Activated naive CD4-positive, alpha-beta T cell treated with anti-CD3 and anti-CD28 coated beads, Interleukin-2, amount 10 ng/mL, durations not matched to agents 7 days and 5 days (primary cell): ENCODE measurements at regions not wholly inside any gene's neighbourhood (a gene's known extent, or its start where the extent isn't known, plus 50 kb on each side); places are given as distances from the start of the nearest gene placed in this dataset.

Experiments used
- CTCF ChIA-PET: fragments of 350-600 bp; sonication (Branson Sonifier 250); formaldehyde crosslinking; loops from one replicate; lab custom pipeline; 2021; ENCODE audit warnings: antibody characterized with exemption; lab: Charles Lee
- DNase-seq: peaks from one replicate; pipeline ENCODE4 v3.0.0-alpha.2; 2020
- H3K27ac Mint-ChIP-seq: one replicate; pipeline ENCODE4 v1.8.0; 2021; ENCODE audit warnings: mild to moderate bottlenecking, moderate library complexity, mixed read lengths
- H3K27me3 Mint-ChIP-seq: one replicate; pipeline ENCODE4 v1.8.0; 2021; ENCODE audit warnings: mild to moderate bottlenecking, mixed read lengths
- H3K36me3 Mint-ChIP-seq: one replicate; pipeline ENCODE4 v1.8.0; 2021; ENCODE audit warnings: mixed read lengths
- H3K4me1 Mint-ChIP-seq: one replicate; pipeline ENCODE4 v1.8.0; 2021; ENCODE audit warnings: mixed read lengths
- H3K4me3 Mint-ChIP-seq: one replicate; pipeline ENCODE4 v1.8.0; 2021; ENCODE audit warnings: mild to moderate bottlenecking, moderate library complexity, mixed read lengths
- H3K9me3 Mint-ChIP-seq: one replicate; pipeline ENCODE4 v1.8.0; 2021; ENCODE audit warnings: mixed read lengths

DNA sequence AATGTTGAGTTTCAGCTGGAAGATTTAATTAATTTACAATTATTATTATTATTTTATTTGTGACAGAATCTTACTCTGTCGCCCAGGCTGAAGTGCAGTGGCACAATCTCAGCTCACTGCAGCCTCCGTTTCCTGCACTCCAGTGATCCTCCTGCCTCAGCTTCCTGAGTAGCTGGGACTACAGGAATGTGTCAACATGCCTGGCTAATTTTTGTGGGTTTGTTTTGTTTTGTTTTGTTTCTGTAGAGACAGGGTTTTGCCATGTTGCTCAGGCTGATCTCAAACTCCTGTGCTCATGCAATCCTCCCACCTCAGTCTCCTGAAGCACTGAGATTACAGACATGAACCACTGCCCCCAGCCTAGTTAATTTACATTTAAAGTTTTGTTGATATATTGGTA is 93.8 kb upstream of the MEOX2 start:
- Mint-ChIP-seq H3K9me3 (no peaks in the 10 kb centered on the region), H3K27ac (no peak overlapping the region)
- CTCF ChIA-PET, result no interaction called here

DNA sequence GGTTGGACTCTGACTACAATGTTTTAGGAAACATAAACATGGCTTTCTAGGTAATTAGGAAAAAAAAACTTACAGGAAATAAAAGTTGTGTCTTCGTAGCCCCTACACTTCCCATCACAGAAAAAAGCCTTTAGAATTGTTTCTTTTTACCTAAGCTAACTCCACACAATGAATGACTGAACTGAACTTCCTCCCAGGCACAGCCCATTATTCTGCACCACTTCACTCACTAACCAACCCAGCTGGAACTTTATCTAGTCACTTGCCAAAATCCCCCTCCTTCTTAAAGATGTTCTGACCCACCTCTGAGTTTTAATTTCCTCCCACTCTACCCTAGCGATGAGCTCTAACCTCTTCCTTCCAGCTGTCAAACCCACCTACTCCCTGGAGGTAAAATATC is 91.7 kb upstream of the MEOX2 start:
- Mint-ChIP-seq H3K36me3 (no peaks in the 10 kb centered on the region), H3K4me3 (no peak overlapping the region), H3K9me3 (no peaks in the 10 kb centered on the region), H3K27me3 (no peaks in the 10 kb centered on the region), H3K27ac (no peak overlapping the region), H3K4me1 (no peaks in the 10 kb centered on the region)
- CTCF ChIA-PET, result no interaction called here
- no peak for DNase-seq

More for the DNA sequence above, 93.8 kb upstream of the MEOX2 start:
- Mint-ChIP-seq H3K4me3 (no peak overlapping the region), H3K36me3 (no peaks in the 10 kb centered on the region), H3K4me1 (no peaks in the 10 kb centered on the region), H3K27me3 (no peaks in the 10 kb centered on the region)
- no peak for DNase-seq

DNA sequence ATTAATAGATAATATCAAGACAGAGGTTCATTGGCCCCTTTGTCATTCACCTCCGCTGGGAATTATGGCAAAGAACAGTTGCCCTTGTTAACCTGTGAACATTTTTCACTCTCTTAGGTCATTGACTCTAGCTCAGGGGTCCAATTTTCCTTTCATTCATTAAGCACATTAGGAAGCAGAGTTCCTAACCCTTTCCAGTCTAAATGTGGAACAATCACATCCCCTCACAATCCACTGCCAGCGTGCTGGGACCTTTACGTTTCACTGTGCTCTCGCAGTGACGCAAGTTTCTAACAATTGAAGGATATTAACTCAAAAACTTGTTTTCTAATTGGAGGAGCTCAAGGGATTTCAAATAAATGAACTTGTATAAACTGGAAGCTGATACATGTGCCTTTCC is 79.3 kb upstream of the MEOX2 start:
- peaks cover 4% of the 10 kb centered on the region for H3K9me3 Mint-ChIP-seq
- no peak for DNase-seq
- no peak overlapping the region for H3K4me3 Mint-ChIP-seq
- H3K27ac Mint-ChIP-seq, result no peak overlapping the region
- no peaks in the 10 kb centered on the region for H3K27me3 Mint-ChIP-seq
- H3K36me3 Mint-ChIP-seq, result no peaks in the 10 kb centered on the region
- no peaks in the 10 kb centered on the region for H3K4me1 Mint-ChIP-seq
- CTCF ChIA-PET, result no interaction called here

DNA sequence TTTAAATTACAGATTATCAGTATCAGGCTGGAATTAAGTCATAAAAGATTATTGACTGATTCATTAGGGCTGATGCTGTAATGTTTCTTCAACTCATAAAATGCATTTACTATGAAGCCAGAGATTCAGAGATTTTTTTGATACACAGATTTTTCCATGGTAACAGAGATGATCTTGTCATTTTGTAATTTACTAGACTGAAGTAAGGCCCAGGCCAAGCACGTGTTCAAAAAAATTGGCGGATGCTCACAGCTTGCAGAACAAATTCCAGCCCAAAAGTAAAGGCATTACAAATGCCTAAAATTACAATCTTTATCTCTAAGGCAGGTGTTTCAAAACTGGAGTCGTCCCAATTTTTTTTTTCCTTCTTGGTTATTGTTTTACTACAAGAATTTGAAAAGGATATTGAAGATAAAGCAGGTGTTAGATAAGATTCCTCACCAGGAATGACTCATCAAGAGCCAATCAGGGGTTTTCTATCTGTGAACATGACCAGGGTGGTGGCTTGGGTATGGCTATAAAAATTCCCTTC is 78.4 kb upstream of the MEOX2 start:
- no peak for DNase-seq
- H3K9me3 Mint-ChIP-seq, result peaks cover 2% of the 10 kb centered on the region
- H3K4me1 Mint-ChIP-seq, result no peaks in the 10 kb centered on the region
- no peak overlapping the region for H3K27ac Mint-ChIP-seq
- no peaks in the 10 kb centered on the region for H3K36me3 Mint-ChIP-seq
- no peak overlapping the region for H3K4me3 Mint-ChIP-seq
- H3K27me3 Mint-ChIP-seq, result no peaks in the 10 kb centered on the region
- CTCF ChIA-PET, result no interaction called here

DNA sequence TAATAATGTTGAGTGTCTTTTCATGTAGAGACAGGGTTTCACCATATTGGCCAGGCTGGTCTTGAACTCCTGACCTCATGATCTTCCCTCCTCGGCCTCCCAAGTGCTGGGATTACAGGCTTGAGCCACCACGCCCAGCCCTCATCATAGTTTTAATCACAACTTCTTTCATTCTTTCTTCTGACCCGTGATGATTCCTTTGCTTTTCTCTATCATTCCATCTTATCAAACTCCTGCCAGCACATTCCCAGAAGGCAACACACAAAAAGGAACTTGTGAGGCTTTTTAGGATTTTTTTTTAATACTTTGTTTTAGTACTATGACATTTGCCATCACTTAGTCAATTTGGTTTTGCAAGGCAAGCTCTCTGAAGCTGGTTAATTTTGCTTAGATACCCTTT is 77.5 kb upstream of the MEOX2 start:
- no peaks in the 10 kb centered on the region for H3K4me1 Mint-ChIP-seq
- DNase-seq, result no peak
- no peaks in the 10 kb centered on the region for H3K36me3 Mint-ChIP-seq
- no peaks in the 10 kb centered on the region for H3K27me3 Mint-ChIP-seq
- H3K4me3 Mint-ChIP-seq, result no peak overlapping the region
- CTCF ChIA-PET, result no interaction called here
- no peak overlapping the region for H3K27ac Mint-ChIP-seq
- peaks cover 2% of the 10 kb centered on the region for H3K9me3 Mint-ChIP-seq

DNA sequence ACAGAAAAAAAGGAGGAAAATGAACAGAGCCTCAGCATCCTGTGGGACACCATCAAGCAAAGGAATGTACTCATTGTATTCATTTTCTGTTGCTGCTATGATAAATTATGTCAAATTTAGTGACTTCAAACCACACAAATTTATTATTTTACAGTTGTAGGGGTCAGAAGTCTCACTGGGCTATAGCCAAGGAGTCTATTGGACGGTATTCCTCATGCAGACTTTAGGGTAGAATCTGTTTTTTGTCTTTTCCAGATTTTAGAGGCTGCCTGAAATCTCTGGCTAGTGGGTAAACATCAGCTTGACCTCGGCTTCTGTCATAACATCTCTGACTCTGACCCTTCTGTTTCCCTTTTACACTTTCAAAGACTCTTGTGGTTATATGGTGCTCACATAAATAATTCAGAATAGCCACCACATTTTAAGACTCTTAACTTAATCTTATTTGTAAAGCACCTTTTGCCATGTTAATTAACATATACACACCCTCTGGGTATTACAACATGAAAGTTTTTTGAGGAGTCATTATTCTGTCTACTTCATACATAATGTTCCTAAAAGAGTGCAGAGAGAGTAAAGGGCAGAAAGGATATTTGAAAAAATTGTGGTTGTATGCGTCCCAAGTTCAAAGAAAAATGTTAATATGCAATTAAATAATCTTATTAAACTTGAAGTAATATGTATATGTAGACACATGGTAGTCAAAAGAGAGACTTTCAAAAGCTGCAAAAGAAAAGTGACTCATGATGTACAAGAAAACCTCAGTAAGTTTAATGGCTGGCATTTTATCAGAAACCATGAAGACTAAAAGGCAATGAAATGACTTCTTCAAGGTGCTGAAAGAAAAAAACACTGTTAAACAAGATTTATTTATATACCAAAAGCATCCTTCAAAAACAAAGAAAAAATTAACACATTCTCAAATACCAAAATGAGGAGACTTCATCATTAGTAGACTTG is 70.8 kb upstream of the MEOX2 start:
- H3K27me3 Mint-ChIP-seq, result no peaks in the 10 kb centered on the region
- DNase-seq, result no peak
- CTCF ChIA-PET, result no interaction called here
- peaks cover 5% of the 10 kb centered on the region for H3K9me3 Mint-ChIP-seq
- H3K4me3 Mint-ChIP-seq, result no peak overlapping the region
- H3K27ac Mint-ChIP-seq, result no peak overlapping the region
- H3K4me1 Mint-ChIP-seq, result no peaks in the 10 kb centered on the region
- no peaks in the 10 kb centered on the region for H3K36me3 Mint-ChIP-seq

DNA sequence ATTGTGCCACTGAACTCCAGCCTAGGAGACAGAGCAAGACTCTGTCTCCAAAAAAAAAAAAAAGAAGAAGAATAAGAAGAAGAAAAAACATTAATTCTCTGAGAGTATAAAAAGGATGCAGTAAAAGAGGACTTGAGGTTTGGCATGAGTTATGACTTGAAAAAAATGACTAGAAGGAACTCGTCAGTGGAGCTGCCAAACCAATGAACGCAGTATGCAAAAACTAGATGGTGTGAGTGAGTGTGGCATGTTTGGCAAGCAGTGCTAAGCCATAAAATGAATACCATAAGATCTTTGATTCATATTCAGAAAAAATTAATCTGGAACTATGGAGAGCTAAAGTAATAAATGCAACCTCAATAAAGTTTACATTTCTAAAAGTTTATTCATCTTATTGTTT is 68.6 kb upstream of the MEOX2 start:
- no peaks in the 10 kb centered on the region for H3K27me3 Mint-ChIP-seq

DNA sequence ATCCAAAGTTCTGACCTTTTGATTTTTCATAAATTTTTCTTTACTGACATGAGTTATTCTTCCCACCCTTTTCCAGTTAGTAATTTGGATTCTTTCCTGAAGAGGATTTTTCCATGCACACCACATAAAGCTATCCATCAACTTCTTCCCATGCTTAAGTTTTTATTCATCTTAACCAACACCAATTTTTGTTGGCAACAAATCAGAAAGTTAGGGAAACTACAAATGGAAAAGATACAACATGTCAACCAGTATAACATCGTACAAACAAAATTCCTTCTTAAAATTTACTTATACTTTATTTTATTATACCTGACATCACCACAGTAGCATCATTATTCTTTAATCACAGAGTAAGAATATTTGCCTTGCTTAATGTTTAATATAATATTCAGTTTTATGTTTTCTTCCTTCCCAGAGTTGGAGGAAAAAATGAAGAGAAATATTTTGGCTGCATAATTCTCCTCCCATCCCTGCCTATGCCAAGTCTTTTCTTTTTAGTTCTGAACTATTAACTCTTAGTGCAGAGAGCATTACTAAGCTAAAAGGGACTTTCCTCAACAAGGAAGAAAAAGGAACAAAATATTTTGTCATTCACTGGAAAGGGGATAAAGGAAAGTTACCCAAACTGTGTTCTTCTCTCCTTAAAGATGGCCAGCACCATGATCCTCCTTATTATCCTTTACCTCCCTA is 67.5 kb upstream of the MEOX2 start:
- H3K4me1 Mint-ChIP-seq, result no peaks in the 10 kb centered on the region
- H3K9me3 Mint-ChIP-seq, result peaks cover 5% of the 10 kb centered on the region
- DNase-seq, result no peak
- no peaks in the 10 kb centered on the region for H3K36me3 Mint-ChIP-seq
- no peak overlapping the region for H3K27ac Mint-ChIP-seq
- H3K4me3 Mint-ChIP-seq, result no peak overlapping the region
- CTCF ChIA-PET, result no interaction called here
- no peaks in the 10 kb centered on the region for H3K27me3 Mint-ChIP-seq

More for the DNA sequence above, 68.6 kb upstream of the MEOX2 start:
- no peaks in the 10 kb centered on the region for H3K4me1 Mint-ChIP-seq
- H3K9me3 Mint-ChIP-seq, result peaks cover 5% of the 10 kb centered on the region
- CTCF ChIA-PET, result no interaction called here
- DNase-seq, result no peak
- no peaks in the 10 kb centered on the region for H3K36me3 Mint-ChIP-seq
- no peak overlapping the region for H3K4me3 Mint-ChIP-seq
- H3K27ac Mint-ChIP-seq, result no peak overlapping the region

DNA sequence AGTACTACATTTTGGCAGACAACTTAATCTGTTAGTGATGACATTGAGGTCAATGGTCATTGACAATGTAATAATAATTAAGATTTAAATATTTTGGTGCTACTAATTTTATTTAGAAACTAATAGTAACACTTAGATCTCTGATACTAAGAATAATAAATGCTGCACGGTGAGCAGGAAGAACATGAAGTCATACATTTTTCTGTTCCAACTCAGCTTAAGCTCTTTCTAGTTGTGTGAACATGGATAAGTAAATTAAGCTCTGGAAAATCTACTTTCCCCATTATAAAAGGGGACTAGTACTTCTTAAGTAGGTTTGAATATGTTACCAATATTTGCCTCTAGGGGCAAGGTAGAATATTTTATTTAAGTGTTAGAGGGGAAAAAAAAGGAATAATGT is 65.9 kb upstream of the MEOX2 start:
- Mint-ChIP-seq H3K27me3 (no peaks in the 10 kb centered on the region), H3K27ac (no peak overlapping the region), H3K36me3 (no peaks in the 10 kb centered on the region), H3K9me3 (peaks cover 6% of the 10 kb centered on the region), H3K4me3 (no peak overlapping the region), H3K4me1 (no peaks in the 10 kb centered on the region)
- no peak for DNase-seq
- CTCF ChIA-PET, result no interaction called here

DNA sequence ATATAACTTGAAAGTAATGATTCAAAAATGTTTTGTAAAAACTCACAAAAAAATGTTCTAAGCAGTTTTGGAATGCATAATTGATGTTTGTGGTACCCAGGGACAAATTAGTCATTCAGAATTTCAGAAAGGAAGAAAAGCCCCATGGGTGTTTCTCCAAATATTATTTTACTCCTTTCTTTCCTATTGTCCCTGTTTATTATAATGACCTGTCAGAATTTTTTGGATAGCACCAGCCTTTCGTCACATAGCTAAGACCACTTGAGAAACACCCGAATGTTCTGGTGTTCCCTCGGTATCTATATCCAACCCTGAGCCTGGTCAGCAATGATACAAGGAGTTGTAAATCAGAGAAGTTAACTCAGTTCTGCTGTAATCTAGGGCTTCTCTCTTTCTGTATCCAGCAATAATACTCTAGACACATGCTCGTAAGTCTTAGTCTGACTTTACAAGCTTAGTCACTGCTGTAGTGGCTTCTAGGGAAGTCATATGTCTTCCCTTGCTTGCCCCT is 64.8 kb upstream of the MEOX2 start:
- H3K4me1 Mint-ChIP-seq, result no peaks in the 10 kb centered on the region
- CTCF ChIA-PET, result no interaction called here
- no peak for DNase-seq
- no peak overlapping the region for H3K27ac Mint-ChIP-seq
- H3K4me3 Mint-ChIP-seq, result no peak overlapping the region
- no peaks in the 10 kb centered on the region for H3K36me3 Mint-ChIP-seq
- peaks cover 6% of the 10 kb centered on the region for H3K9me3 Mint-ChIP-seq
- H3K27me3 Mint-ChIP-seq, result no peaks in the 10 kb centered on the region

DNA sequence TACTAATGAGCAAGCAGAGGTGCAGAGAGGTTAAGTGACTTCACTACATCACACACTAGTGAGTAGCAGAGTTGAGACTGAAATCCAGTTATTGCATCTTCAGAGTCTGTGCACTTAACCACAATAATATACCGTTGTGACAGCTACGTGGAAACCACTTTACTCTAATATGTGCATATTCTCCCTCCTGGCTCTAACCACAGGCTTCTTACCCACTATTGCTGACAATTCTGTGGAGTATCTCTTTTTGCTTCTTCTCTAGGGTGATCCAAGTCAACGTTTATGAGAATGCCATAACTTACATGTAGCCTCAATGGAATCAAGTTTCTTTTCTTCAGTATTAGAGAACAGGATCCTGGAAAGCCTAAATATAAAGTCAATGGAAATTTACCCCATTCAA is 64.2 kb upstream of the MEOX2 start:
- Mint-ChIP-seq H3K27ac (no peak overlapping the region), H3K27me3 (no peaks in the 10 kb centered on the region), H3K9me3 (peaks cover 6% of the 10 kb centered on the region), H3K4me3 (no peak overlapping the region), H3K4me1 (no peaks in the 10 kb centered on the region), H3K36me3 (no peaks in the 10 kb centered on the region)
- CTCF ChIA-PET, result no interaction called here
- no peak for DNase-seq

DNA sequence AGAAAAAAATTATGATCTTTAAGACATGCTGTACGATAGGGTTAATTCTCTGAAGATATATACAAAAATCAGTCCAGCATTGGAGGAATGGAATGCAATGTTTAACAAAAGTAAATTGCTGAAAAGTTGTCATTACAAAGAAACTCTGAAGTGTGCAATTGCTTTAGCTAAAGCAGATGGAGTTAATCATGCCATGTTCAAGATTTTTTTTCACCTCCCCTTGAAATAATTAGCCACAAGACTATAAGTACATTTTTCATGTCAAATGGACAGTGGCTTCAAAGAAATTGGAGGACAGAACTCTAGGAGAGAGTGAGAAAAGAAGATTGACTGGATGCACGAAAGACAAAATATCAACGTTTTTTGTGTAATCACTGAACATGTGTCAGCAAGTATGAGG is 63.1 kb upstream of the MEOX2 start:
- Mint-ChIP-seq H3K4me1 (no peaks in the 10 kb centered on the region), H3K4me3 (no peak overlapping the region), H3K27ac (no peak overlapping the region), H3K27me3 (no peaks in the 10 kb centered on the region), H3K36me3 (no peaks in the 10 kb centered on the region), H3K9me3 (peaks cover 6% of the 10 kb centered on the region)
- CTCF ChIA-PET, result no interaction called here
- DNase-seq, result no peak

DNA sequence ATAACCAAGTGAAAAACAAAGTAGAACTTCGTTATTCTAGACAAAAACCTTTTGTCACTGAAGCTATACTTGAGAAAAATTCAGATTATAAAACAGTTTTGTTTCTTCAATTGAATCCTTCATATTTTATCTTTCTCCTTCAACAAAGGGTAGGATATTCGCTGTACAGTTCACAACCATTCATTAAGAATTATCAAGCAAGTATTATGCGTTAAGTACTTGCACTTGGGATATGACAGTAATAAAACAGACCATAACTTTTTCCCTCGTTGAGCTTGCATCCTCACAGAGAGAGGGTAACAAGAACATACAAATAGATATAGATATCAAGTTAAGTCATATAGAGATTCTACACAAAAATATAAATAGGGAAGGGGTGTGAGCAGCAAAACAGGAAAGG is 61.2 kb upstream of the MEOX2 start:
- Mint-ChIP-seq H3K4me3 (no peak overlapping the region), H3K9me3 (peaks cover 6% of the 10 kb centered on the region), H3K36me3 (no peaks in the 10 kb centered on the region), H3K27me3 (no peaks in the 10 kb centered on the region), H3K4me1 (no peaks in the 10 kb centered on the region), H3K27ac (no peak overlapping the region)
- DNase-seq, result no peak
- CTCF ChIA-PET, result no interaction called here

DNA sequence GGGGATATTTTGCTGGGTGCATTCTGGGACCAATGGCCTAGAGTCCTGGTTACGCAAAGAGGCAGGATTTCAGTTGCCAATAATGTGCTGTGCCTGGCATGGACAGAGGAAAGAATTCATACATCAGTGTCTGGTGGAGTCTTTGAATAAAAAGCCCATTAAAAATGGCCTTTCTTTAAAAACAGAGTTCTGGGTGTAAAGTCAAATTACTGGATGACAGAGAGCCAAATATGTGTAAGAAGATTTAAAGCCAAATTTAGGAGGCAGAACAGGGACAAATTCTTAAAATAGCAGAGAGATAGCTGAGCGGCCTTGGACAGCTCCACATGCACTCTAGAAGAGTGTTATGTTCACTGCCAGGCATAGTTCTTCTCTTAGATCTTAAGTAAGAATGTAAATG is 60.8 kb upstream of the MEOX2 start:
- DNase-seq, result no peak
- peaks cover 6% of the 10 kb centered on the region for H3K9me3 Mint-ChIP-seq
- CTCF ChIA-PET, result no interaction called here

More for the DNA sequence above, 60.8 kb upstream of the MEOX2 start:
- H3K36me3 Mint-ChIP-seq, result no peaks in the 10 kb centered on the region
- H3K27ac Mint-ChIP-seq, result no peak overlapping the region
- no peaks in the 10 kb centered on the region for H3K4me1 Mint-ChIP-seq
- H3K4me3 Mint-ChIP-seq, result no peak overlapping the region
- H3K27me3 Mint-ChIP-seq, result no peaks in the 10 kb centered on the region
